Spleen (tissue), 11 donors: ENCODE measurements at regions not wholly inside any gene's neighbourhood (a gene's known extent, or its start where the extent isn't known, plus 50 kb on each side); places are given as distances from the start of the nearest gene placed in this dataset.

Source experiments
- DNase-seq: peaks from one replicate; pipeline ENCODE4 v3.0.0-alpha.2; 2020
- H3K27ac ChIP-seq, 8 donors: fragments of 200-600 bp; sonication (generic) in 7 of 8; 1 replicate in 4 of 8; 2 replicates in 4 of 8; pipeline versions ENCODE4 v1.5.0 to v1.8.0; 2016 to 2021; ENCODE audit warnings: inconsistent platforms in 4 of 8, mild to moderate bottlenecking in 4 of 8, moderate library complexity in 1 of 8
- H3K27me3 ChIP-seq, 7 donors: fragments of 200-600 bp; sonication (generic) in 6 of 7; replicated peaks in 1 of 7; 1 replicate in 4 of 7; 2 replicates in 3 of 7; pipeline versions ENCODE4 v1.5.0 to v1.8.0; 2016 to 2021; ENCODE audit warnings: inconsistent platforms in 3 of 7, mild to moderate bottlenecking in 1 of 7
- H3K36me3 ChIP-seq, 6 donors: fragments of 200-600 bp; sonication (generic) in 5 of 6; 1 replicate in 4 of 6; 2 replicates in 2 of 6; pipeline versions ENCODE4 v1.5.0 to v1.8.0; 2016 to 2021; ENCODE audit warnings: inconsistent platforms in 2 of 6
- H3K4me1 ChIP-seq, 6 donors: fragments of 200-600 bp; sonication (generic) in 5 of 6; 1 replicate in 3 of 6; 2 replicates in 3 of 6; pipeline versions ENCODE4 v1.5.0 to v1.8.0; 2016 to 2021; ENCODE audit warnings: inconsistent platforms in 3 of 6
- H3K4me3 ChIP-seq, 8 donors: fragments of 200-600 bp; sonication (generic) in 7 of 8; 1 replicate in 4 of 8; 2 replicates in 4 of 8; pipeline versions ENCODE4 v1.5.0 to v1.8.0; 2016 to 2021; ENCODE audit warnings: inconsistent platforms in 4 of 8, mild to moderate bottlenecking in 4 of 8, moderate library complexity in 2 of 8
- H3K9me3 ChIP-seq, 8 donors: fragments of 200-600 bp; sonication (generic) in 7 of 8; 1 replicate in 4 of 8; 2 replicates in 4 of 8; pipeline versions ENCODE4 v1.5.0 to v1.8.0; 2016 to 2021; ENCODE audit warnings: inconsistent platforms in 4 of 8
- POLR2A ChIP-seq, 3 donors: fragments of 450-650 bp; IDR thresholded peaks; one replicate each; pipeline ENCODE4 v1.5.1; 2017; ENCODE audit warnings: antibody characterized with exemption in 3 of 3, mild to moderate bottlenecking in 1 of 3
- POLR2AphosphoS5 ChIP-seq, 3 donors: sonication (generic); formaldehyde crosslinking; IDR thresholded peaks; one replicate each; pipeline ENCODE4 v1.5.1; 2017; ENCODE audit warnings: antibody characterized with exemption in 3 of 3
- WGBS, 5 donors: extraction: QIAGEN DNeasy Blood & Tissue Kit in 3 of 5; methylation state at CpG; one replicate each; pipeline versions ENCODE4 v1.1.5 to v1.1.7; 2013 to 2018; 5-methylcytosine and 5-hydroxymethylcytosine counted together
- intact Hi-C: fragments of 100-400 bp; cut with DNase I; formaldehyde crosslinking; loops from one replicate; pipeline ENCODE4 v1.15.0; 2023; ENCODE audit warnings: low total_unique reads
- TF ChIP-seq, protein P1 (sequence below), 11 experiments: fragments of 200-600 bp in 7 of 11; fragments of 450-650 bp in 4 of 11; sonication (generic) in 4 of 11; IDR thresholded peaks in 8 of 11; conservative IDR thresholded peaks in 3 of 11; 1 replicate in 7 of 11; 2 replicates in 4 of 11; pipeline versions ENCODE4 v1.4.0 to v1.8.0; 2016 to 2021; ENCODE audit warnings: antibody characterized with exemption in 11 of 11, inconsistent platforms in 4 of 11, mild to moderate bottlenecking in 1 of 11
- donor health status: healthy with polysubstance abuse.
- donor health status: DM: no; HTN: no; CAD: no; lungs with moderate emphysema.
- donor health status: DM: no; HTN: no; CAD: no.
- donor health status: Bipolar disorder and iron deficiency.
- donor health status: healthy.
- donor health status: DM: no; HTN: no; CAD: no.
- donor health status: DM: yes; HTN: yes; CAD: no.

DNA sequence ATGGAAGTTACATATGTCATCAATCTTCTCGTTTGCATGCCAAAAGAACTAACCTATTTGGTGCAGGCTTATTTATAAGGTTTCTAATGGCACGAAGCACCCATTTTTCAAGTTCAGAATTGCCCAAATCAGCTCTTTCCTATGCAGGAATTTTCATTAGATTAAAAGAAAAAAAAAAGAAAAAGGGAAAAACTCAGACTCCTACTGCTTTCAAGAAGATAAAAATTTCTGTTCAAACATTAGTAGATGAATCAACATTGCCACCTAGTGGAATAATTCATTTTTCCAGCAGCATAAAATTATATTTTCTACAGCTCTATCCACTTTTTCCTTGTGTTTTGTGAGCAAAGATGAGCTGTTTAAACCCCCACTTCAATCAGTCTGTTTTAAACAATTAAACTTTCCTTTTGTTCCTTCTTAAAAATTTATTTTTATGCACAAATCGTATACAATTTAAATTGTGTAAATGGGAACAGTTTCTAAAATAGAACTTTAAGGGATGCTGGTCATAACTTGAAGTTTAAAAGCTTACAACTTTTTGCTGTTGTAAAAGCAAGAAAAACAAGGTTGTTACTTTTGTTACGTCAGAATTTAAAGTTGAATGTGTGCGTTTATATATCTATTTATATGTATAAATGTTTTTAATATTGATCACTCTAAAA lies 309.9 kb downstream of the ARAP2 start:
- intact Hi-C loops: no loop called here
- 40 to 48% (median 44%) methylated on average over 5 of the region's 5 CpGs for WGBS, 5 donors
- no peak for TF ChIP-seq POLR2A (IDR thresholded peaks at IDR 0.05)
- TF ChIP-seq, protein P1, sequence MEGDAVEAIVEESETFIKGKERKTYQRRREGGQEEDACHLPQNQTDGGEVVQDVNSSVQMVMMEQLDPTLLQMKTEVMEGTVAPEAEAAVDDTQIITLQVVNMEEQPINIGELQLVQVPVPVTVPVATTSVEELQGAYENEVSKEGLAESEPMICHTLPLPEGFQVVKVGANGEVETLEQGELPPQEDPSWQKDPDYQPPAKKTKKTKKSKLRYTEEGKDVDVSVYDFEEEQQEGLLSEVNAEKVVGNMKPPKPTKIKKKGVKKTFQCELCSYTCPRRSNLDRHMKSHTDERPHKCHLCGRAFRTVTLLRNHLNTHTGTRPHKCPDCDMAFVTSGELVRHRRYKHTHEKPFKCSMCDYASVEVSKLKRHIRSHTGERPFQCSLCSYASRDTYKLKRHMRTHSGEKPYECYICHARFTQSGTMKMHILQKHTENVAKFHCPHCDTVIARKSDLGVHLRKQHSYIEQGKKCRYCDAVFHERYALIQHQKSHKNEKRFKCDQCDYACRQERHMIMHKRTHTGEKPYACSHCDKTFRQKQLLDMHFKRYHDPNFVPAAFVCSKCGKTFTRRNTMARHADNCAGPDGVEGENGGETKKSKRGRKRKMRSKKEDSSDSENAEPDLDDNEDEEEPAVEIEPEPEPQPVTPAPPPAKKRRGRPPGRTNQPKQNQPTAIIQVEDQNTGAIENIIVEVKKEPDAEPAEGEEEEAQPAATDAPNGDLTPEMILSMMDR (IDR thresholded peaks at IDR 0.05 in 8 of 11, conservative IDR thresholded peaks at IDR 0.05 in 3 of 11): peak in 7 of 11 experiments; percentile 22 to 56 (median 47)

DNA sequence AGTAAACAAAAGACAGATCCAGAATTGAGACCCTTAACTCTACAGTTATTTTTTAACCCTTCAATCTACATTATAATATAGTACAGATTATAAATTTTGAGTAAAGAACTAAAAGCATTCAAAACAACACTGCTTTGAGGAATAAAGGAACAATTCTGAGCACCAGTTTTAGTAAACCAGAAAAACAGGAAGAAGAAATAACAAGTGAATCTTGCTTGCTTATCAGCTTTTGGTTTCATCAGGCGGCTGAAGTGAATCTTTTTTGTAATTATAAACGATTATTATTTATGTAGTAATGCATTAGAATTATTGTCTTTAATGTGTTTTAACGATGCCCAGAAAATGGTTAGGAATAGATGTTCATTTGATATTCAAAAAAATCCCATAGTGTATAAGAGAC lies 305.4 kb downstream of the ARAP2 start:
- WGBS, 5 donors: 60 to 78% (median 65%) methylated on average over 3 of the region's 3 CpGs
- Histone ChIP-seq H3K27ac (no peak overlapping the region), H3K9me3 (no peaks in the 10 kb centered on the region), H3K27me3 (no peaks in the 10 kb centered on the region), H3K4me1 (no peaks in the 10 kb centered on the region), H3K36me3 (no peaks in the 10 kb centered on the region), H3K4me3 (no peak overlapping the region)
- intact Hi-C loops: no loop called here
- no peak for DNase-seq
- TF ChIP-seq POLR2A (IDR thresholded peaks at IDR 0.05): no peak
- no peak for TF ChIP-seq POLR2AphosphoS5 (IDR thresholded peaks at IDR 0.05)
- TF ChIP-seq, protein P1 (IDR thresholded peaks at IDR 0.05 in 8 of 11, conservative IDR thresholded peaks at IDR 0.05 in 3 of 11): no peak

More for the DNA sequence above, 309.9 kb downstream of the ARAP2 start:
- Histone ChIP-seq H3K36me3 (no peaks in the 10 kb centered on the region), H3K4me1 (no peaks in the 10 kb centered on the region), H3K4me3 (no peak overlapping the region), H3K9me3 (no peaks in the 10 kb centered on the region), H3K27ac (no peak overlapping the region), H3K27me3 (no peaks in the 10 kb centered on the region)
- no peak for DNase-seq

DNA sequence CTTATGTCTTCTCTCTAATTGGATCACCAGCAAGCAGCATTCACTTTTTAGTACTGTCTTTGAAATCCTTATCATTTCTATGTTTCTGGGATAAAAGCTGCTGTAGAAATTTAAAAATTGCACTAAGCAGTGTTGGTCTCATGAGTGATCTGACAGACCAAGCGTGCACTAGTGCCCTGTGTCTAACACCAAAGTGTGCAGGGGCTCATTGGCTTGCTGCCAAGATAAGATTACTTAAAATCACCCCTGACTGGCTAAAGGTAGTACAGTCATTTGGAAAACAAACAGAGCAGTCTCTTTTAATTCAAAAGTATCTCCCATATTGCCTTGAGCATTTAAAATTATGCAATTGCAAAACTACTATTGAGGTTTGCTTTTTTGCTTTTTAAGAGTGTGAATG lies 304.6 kb downstream of the ARAP2 start:
- 55 to 73% (median 65%) methylated on average over 1 of the region's 1 CpG for WGBS, 5 donors

DNA sequence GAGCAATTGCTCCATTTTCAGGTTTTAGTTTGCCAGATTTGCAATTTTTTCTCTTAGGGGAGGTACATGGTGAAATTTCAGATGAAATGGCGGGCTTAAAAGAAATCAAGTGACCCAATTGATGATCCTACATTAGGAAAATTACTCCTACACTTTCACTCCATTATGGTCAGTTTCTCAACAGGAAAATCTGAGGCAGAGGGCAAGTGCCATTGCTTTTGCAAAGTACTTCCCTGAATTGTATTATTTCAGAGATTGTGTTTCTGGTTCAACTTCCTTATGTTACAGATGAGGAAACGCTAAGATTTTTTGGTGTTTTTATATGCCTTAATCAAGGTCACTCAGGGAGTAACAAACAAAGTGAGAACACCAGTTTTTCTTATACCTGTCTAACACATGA lies 302.2 kb downstream of the ARAP2 start:
- no peaks in the 10 kb centered on the region for H3K9me3 ChIP-seq
- intact Hi-C loops: no loop called here
- no peaks in the 10 kb centered on the region for H3K4me1 ChIP-seq
- no peaks in the 10 kb centered on the region for H3K36me3 ChIP-seq
- no peak for DNase-seq
- no peaks in the 10 kb centered on the region for H3K27me3 ChIP-seq
- WGBS, 5 donors: 43 to 55% (median 51%) methylated on average over 2 of the region's 2 CpGs
- no peak overlapping the region for H3K27ac ChIP-seq
- H3K4me3 ChIP-seq: no peak overlapping the region
- TF ChIP-seq POLR2AphosphoS5 (IDR thresholded peaks at IDR 0.05): no peak
- TF ChIP-seq POLR2A (IDR thresholded peaks at IDR 0.05): no peak
- TF ChIP-seq, protein P1 (IDR thresholded peaks at IDR 0.05 in 8 of 11, conservative IDR thresholded peaks at IDR 0.05 in 3 of 11): no peak

More for the DNA sequence above, 304.6 kb downstream of the ARAP2 start:
- no peak for TF ChIP-seq POLR2AphosphoS5 (IDR thresholded peaks at IDR 0.05)
- no peak for TF ChIP-seq POLR2A (IDR thresholded peaks at IDR 0.05)
- TF ChIP-seq, protein P1 (IDR thresholded peaks at IDR 0.05 in 8 of 11, conservative IDR thresholded peaks at IDR 0.05 in 3 of 11): no peak
- Histone ChIP-seq H3K36me3 (no peaks in the 10 kb centered on the region), H3K4me3 (no peak overlapping the region), H3K27ac (no peak overlapping the region), H3K4me1 (no peaks in the 10 kb centered on the region), H3K9me3 (no peaks in the 10 kb centered on the region), H3K27me3 (no peaks in the 10 kb centered on the region)
- no peak for DNase-seq
- intact Hi-C loops: no loop called here
